ENCODE measurements at regions not wholly inside any gene's neighbourhood (a gene's known extent, or its start where the extent isn't known, plus 50 kb on each side); places are given as distances from the start of the nearest gene placed in this dataset.

DNA sequence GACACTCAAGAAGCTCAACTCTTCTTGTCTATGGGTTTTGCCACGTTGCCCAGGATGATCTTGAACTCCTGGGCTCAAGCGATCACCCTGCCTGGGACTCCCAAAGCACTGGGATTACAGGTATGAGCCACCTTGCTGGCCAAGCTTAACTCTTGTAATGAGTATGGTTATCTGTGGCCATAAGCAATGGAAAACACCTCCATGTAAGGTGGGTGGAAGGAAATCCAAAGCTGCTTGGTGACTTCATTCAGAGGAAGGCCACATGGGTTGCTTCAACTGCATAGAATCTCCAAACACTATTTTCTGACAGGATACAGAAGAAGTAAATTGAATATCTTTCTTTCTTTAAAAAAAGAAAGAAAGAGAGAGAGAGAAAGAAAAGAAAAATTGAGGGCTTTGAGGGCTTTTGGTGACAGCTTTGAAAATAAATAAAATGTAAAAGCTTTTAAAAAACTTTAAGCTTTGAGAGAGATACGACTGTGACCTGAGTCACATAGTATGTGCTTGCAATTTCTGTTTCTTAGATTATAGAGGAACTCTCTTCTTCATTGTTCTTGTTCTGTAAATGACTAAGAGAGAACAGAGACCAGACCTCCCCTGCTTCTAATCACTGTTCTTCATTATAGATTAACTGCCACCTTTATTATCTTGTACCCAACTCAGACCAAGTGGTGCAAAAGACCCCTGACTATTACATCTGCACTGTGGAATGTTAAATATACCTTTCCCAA, 123.1 kb upstream of the NDUFV2 start:
- TF ChIP-seq, protein P1, sequence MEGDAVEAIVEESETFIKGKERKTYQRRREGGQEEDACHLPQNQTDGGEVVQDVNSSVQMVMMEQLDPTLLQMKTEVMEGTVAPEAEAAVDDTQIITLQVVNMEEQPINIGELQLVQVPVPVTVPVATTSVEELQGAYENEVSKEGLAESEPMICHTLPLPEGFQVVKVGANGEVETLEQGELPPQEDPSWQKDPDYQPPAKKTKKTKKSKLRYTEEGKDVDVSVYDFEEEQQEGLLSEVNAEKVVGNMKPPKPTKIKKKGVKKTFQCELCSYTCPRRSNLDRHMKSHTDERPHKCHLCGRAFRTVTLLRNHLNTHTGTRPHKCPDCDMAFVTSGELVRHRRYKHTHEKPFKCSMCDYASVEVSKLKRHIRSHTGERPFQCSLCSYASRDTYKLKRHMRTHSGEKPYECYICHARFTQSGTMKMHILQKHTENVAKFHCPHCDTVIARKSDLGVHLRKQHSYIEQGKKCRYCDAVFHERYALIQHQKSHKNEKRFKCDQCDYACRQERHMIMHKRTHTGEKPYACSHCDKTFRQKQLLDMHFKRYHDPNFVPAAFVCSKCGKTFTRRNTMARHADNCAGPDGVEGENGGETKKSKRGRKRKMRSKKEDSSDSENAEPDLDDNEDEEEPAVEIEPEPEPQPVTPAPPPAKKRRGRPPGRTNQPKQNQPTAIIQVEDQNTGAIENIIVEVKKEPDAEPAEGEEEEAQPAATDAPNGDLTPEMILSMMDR (conservative IDR thresholded peaks at IDR 0.05; ENCODE audit: low read length), result no peak; the same call in 1 of the 2 replicates
- no peak for TF ChIP-seq EZH2phosphoT487 (IDR thresholded peaks at IDR 0.05; ENCODE audit: borderline replicate concordance)
